Activated naive CD8-positive, alpha-beta T cell treated with anti-CD3 and anti-CD28 coated beads for 36 hours (primary cell): ENCODE measurements at regions not wholly inside any gene's neighbourhood (a gene's known extent, or its start where the extent isn't known, plus 50 kb on each side); places are given as distances from the start of the nearest gene placed in this dataset.

Experiments used
- DNase-seq: peaks from one replicate; pipeline ENCODE4 v3.0.0; 2021
- H3K27ac Mint-ChIP-seq: one replicate; pipeline ENCODE4 v1.8.0; 2022; ENCODE audit warnings: mild to moderate bottlenecking, moderate library complexity, mixed read lengths
- H3K27me3 Mint-ChIP-seq: one replicate; pipeline ENCODE4 v1.8.0; 2022; ENCODE audit warnings: mild to moderate bottlenecking, mixed read lengths
- H3K36me3 Mint-ChIP-seq: one replicate; pipeline ENCODE4 v1.8.0; 2021; ENCODE audit warnings: mild to moderate bottlenecking, mixed read lengths
- H3K4me1 Mint-ChIP-seq: one replicate; pipeline ENCODE4 v1.8.0; 2021; ENCODE audit warnings: mixed read lengths
- H3K4me3 Mint-ChIP-seq: one replicate; pipeline ENCODE4 v1.8.0; 2022; ENCODE audit warnings: mild to moderate bottlenecking, moderate library complexity, mixed read lengths
- H3K9me3 Mint-ChIP-seq: one replicate; pipeline ENCODE4 v1.8.0; 2022; ENCODE audit warnings: mixed read lengths

- Mint-ChIP-seq H3K27ac (no peak overlapping the region), H3K4me3 (no peak overlapping the region), H3K27me3 (no peaks in the 10 kb centered on the region), H3K4me1 (no peaks in the 10 kb centered on the region), H3K36me3 (no peaks in the 10 kb centered on the region), H3K9me3 (no peaks in the 10 kb centered on the region)
- no peak for DNase-seq
These were observed 116.1 kb upstream of the ARHGAP24 start for GRCh38 chr4:85358831-85359230.

GRCh38 chr4:85362550-85362949 lies 112.4 kb upstream of the ARHGAP24 start:
- peaks cover 3% of the 10 kb centered on the region for H3K27me3 Mint-ChIP-seq
- H3K27ac Mint-ChIP-seq: no peak overlapping the region
- H3K4me3 Mint-ChIP-seq: no peak overlapping the region
- no peak for DNase-seq
- no peaks in the 10 kb centered on the region for H3K36me3 Mint-ChIP-seq
- H3K9me3 Mint-ChIP-seq: no peaks in the 10 kb centered on the region
- no peaks in the 10 kb centered on the region for H3K4me1 Mint-ChIP-seq

- Mint-ChIP-seq H3K27me3 (peaks cover 3% of the 10 kb centered on the region), H3K4me3 (no peak overlapping the region), H3K9me3 (no peaks in the 10 kb centered on the region), H3K4me1 (no peaks in the 10 kb centered on the region), H3K27ac (no peak overlapping the region), H3K36me3 (no peaks in the 10 kb centered on the region)
- DNase-seq: no peak
These were observed 107.1 kb upstream of the ARHGAP24 start for GRCh38 chr4:85367815-85368214.

- no peaks in the 10 kb centered on the region for H3K4me1 Mint-ChIP-seq
- no peaks in the 10 kb centered on the region for H3K36me3 Mint-ChIP-seq
- peaks cover 3% of the 10 kb centered on the region for H3K27me3 Mint-ChIP-seq
- no peak overlapping the region for H3K27ac Mint-ChIP-seq
- no peaks in the 10 kb centered on the region for H3K9me3 Mint-ChIP-seq
- DNase-seq: no peak
- H3K4me3 Mint-ChIP-seq: no peak overlapping the region
These were observed 106.7 kb upstream of the ARHGAP24 start for GRCh38 chr4:85368240-85368639.

GRCh38 chr4:85368932-85369331 lies 106.0 kb upstream of the ARHGAP24 start:
- no peaks in the 10 kb centered on the region for H3K36me3 Mint-ChIP-seq
- peaks cover 3% of the 10 kb centered on the region for H3K27me3 Mint-ChIP-seq
- no peaks in the 10 kb centered on the region for H3K9me3 Mint-ChIP-seq
- no peak for DNase-seq
- H3K4me1 Mint-ChIP-seq: no peaks in the 10 kb centered on the region
- no peak overlapping the region for H3K27ac Mint-ChIP-seq
- no peak overlapping the region for H3K4me3 Mint-ChIP-seq

- Mint-ChIP-seq H3K4me1 (no peaks in the 10 kb centered on the region), H3K27me3 (peaks cover 3% of the 10 kb centered on the region), H3K4me3 (no peak overlapping the region), H3K36me3 (no peaks in the 10 kb centered on the region), H3K27ac (no peak overlapping the region), H3K9me3 (no peaks in the 10 kb centered on the region)
- no peak for DNase-seq
These were observed 105.1 kb upstream of the ARHGAP24 start for GRCh38 chr4:85369703-85370380.

GRCh38 chr4:85370400-85371032 lies 104.4 kb upstream of the ARHGAP24 start:
- DNase-seq: peak; percentile 6
- no peaks in the 10 kb centered on the region for H3K4me1 Mint-ChIP-seq
- H3K27me3 Mint-ChIP-seq: peaks cover 3% of the 10 kb centered on the region
- H3K36me3 Mint-ChIP-seq: no peaks in the 10 kb centered on the region
- H3K4me3 Mint-ChIP-seq: no peak overlapping the region
- H3K27ac Mint-ChIP-seq: no peak overlapping the region
- no peaks in the 10 kb centered on the region for H3K9me3 Mint-ChIP-seq

GRCh38 chr4:85372966-85373365 lies 102.0 kb upstream of the ARHGAP24 start:
- no peaks in the 10 kb centered on the region for H3K4me1 Mint-ChIP-seq
- no peak for DNase-seq
- no peak overlapping the region for H3K4me3 Mint-ChIP-seq
- H3K27me3 Mint-ChIP-seq: no peaks in the 10 kb centered on the region
- H3K9me3 Mint-ChIP-seq: no peaks in the 10 kb centered on the region
- no peak overlapping the region for H3K27ac Mint-ChIP-seq
- H3K36me3 Mint-ChIP-seq: no peaks in the 10 kb centered on the region

GRCh38 chr4:85376285-85376684 lies 98.7 kb upstream of the ARHGAP24 start:
- H3K36me3 Mint-ChIP-seq: no peaks in the 10 kb centered on the region
- H3K9me3 Mint-ChIP-seq: no peaks in the 10 kb centered on the region
- H3K27me3 Mint-ChIP-seq: no peaks in the 10 kb centered on the region
- DNase-seq: no peak
- no peak overlapping the region for H3K4me3 Mint-ChIP-seq
- no peak overlapping the region for H3K27ac Mint-ChIP-seq
- no peaks in the 10 kb centered on the region for H3K4me1 Mint-ChIP-seq

GRCh38 chr4:85381968-85382367 lies 93.0 kb upstream of the ARHGAP24 start:
- no peaks in the 10 kb centered on the region for H3K4me1 Mint-ChIP-seq
- DNase-seq: no peak
- no peak overlapping the region for H3K4me3 Mint-ChIP-seq
- H3K27me3 Mint-ChIP-seq: no peaks in the 10 kb centered on the region
- H3K36me3 Mint-ChIP-seq: no peaks in the 10 kb centered on the region
- no peak overlapping the region for H3K27ac Mint-ChIP-seq
- no peaks in the 10 kb centered on the region for H3K9me3 Mint-ChIP-seq

- peaks cover under 1% of the 10 kb centered on the region for H3K27me3 Mint-ChIP-seq
- DNase-seq: no peak
- no peaks in the 10 kb centered on the region for H3K36me3 Mint-ChIP-seq
- no peaks in the 10 kb centered on the region for H3K4me1 Mint-ChIP-seq
- no peaks in the 10 kb centered on the region for H3K9me3 Mint-ChIP-seq
- H3K4me3 Mint-ChIP-seq: no peak overlapping the region
- H3K27ac Mint-ChIP-seq: no peak overlapping the region
These were observed 83.9 kb upstream of the ARHGAP24 start for GRCh38 chr4:85391071-85391470.

- no peaks in the 10 kb centered on the region for H3K4me1 Mint-ChIP-seq
- H3K36me3 Mint-ChIP-seq: no peaks in the 10 kb centered on the region
- H3K4me3 Mint-ChIP-seq: no peak overlapping the region
- peaks cover 3% of the 10 kb centered on the region for H3K27me3 Mint-ChIP-seq
- H3K27ac Mint-ChIP-seq: no peak overlapping the region
- H3K9me3 Mint-ChIP-seq: no peaks in the 10 kb centered on the region
- DNase-seq: no peak
These were observed 83.2 kb upstream of the ARHGAP24 start for GRCh38 chr4:85391589-85392410.

GRCh38 chr4:85393201-85393600 lies 81.7 kb upstream of the ARHGAP24 start:
- DNase-seq: no peak
- Mint-ChIP-seq H3K9me3 (no peaks in the 10 kb centered on the region), H3K36me3 (no peaks in the 10 kb centered on the region), H3K4me1 (no peaks in the 10 kb centered on the region), H3K4me3 (no peak overlapping the region), H3K27ac (no peak overlapping the region), H3K27me3 (peaks cover 3% of the 10 kb centered on the region)

GRCh38 chr4:85398276-85398675 lies 76.7 kb upstream of the ARHGAP24 start:
- peaks cover 1% of the 10 kb centered on the region for H3K9me3 Mint-ChIP-seq
- peaks cover 6% of the 10 kb centered on the region for H3K4me1 Mint-ChIP-seq
- no peaks in the 10 kb centered on the region for H3K36me3 Mint-ChIP-seq
- H3K27ac Mint-ChIP-seq: no peak overlapping the region
- H3K4me3 Mint-ChIP-seq: no peak overlapping the region
- no peak for DNase-seq
- peaks cover 3% of the 10 kb centered on the region for H3K27me3 Mint-ChIP-seq

- no peaks in the 10 kb centered on the region for H3K36me3 Mint-ChIP-seq
- DNase-seq: no peak
- peaks cover 6% of the 10 kb centered on the region for H3K4me1 Mint-ChIP-seq
- peaks cover 3% of the 10 kb centered on the region for H3K27me3 Mint-ChIP-seq
- H3K27ac Mint-ChIP-seq: no peak overlapping the region
- H3K9me3 Mint-ChIP-seq: peaks cover 1% of the 10 kb centered on the region
- no peak overlapping the region for H3K4me3 Mint-ChIP-seq
These were observed 75.7 kb upstream of the ARHGAP24 start for GRCh38 chr4:85399270-85399669.
